IPS-NIHi11 (cell line): ENCODE measurements at regions not wholly inside any gene's neighbourhood (a gene's known extent, or its start where the extent isn't known, plus 50 kb on each side); places are given as distances from the start of the nearest gene placed in this dataset.
"Not testable (repeated sequence)": the region's sequence is repeated elsewhere in the genome, so short reads cannot be mapped to it uniquely, and the experiment has no call there.

Source experiments
- DNase-seq: peaks from one replicate; pipeline ENCODE4 v3.0.0; 2012; ENCODE audit warnings: mixed read lengths, low spot score

DNA sequence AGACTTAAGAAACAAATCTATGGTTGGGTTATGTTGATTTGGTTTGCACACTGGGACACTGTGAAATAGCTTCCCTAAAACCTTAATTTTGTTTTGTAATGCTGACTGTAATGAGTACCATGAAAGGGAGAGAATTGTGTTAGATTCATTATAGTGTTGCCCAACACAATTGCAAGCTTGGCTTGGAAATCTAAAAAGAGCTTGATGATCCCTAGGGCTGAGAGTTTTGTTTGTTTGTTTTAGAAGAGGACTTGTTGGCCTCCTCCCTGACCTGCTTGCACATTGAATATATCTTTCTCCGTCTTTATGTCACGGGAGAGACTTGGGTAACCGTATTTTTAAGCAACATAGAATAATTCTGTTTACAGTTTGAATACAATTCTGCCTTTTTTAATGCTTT is 410.1 kb downstream of the ARL4A start:
- DNase-seq, result no peak

DNA sequence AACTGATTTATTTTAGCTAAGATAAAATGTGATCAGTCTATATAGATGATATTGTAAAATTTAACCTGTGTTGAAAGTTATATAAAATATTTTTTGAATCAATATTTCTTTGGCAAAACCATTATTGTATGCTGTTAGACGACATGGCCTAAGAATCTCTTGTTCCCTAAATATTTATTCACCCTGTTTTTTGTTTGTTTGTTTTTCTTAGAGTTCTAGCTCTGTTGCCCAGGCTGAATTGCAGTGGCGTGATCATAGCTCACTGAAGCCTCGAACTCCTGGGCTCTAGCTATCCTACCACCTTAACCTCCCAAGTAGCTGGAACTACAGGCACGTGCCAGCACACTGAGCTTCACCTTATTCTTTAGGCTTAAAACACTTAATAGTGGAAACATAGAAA is 410.7 kb downstream of the ARL4A start:
- no peak for DNase-seq

DNA sequence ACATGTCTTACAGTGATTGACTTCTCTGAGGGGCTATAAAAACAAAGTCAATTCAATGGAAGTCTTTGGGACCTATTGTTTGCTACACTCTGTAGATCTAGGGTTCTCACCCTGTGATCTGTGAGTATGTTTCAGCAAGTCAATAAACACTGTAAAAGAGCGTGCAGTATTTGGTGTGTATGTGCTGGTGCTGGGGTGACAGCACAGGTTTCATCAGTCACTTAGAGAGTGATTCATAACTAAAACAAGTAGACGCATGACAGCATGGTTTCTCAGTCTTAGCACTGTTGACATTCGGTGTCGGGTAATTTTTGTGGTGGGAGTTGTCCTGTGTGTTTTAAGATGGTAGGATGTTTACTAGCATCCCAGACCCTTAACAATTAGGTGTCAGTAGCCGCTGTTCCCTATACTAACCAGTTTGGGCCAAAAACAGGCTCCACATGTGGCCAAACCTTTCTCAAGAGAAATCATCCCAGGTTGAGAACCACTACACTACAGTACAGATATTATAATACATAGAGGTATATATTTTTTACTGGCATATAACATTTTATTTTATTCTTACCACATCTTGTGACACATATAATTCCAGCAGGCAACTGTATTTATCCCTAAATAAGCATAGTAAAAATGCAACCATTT is 411.8 kb downstream of the ARL4A start:
- no peak for DNase-seq

DNA sequence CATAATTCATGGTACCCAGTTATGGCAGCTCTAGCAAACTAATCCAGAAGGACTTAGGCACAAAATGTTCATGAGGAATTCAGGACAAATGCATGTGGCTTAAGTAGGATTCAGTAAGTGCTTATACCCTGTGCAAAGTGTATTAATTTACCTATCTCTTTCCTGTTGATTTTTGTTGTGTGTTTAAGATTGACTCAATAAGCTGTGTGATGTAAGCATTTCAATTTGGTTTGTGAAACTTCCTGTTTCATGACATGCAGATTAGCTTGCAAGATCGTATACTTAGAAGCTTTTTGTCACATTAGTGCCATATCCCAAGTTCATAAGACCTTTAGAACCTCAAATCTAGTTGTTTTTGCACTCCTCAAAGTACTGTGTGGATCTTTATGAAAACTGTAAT is 416.7 kb downstream of the ARL4A start:
- DNase-seq, result no peak

- DNase-seq, result no peak
These were observed 417.8 kb downstream of the ARL4A start for GRCh38 chr7:13105209-13105608.

DNA sequence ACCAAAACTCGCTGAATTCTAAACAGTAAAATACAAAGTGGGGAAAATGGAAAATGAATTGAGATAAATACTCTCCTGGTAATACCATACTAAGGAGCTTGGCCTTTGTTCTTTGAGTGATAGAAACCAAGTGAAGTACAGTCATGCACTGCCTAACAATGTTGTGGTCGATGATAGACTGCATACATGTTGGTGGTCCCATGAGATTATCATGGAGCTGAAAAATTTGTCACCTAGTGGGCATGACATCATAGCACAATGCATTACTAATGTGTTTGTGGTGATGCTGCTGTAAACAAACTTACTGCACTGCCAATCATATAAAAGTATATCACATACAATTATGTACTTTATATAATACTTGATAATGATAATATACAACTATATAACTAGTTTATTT is 419.1 kb downstream of the ARL4A start:
- DNase-seq, result no peak

DNA sequence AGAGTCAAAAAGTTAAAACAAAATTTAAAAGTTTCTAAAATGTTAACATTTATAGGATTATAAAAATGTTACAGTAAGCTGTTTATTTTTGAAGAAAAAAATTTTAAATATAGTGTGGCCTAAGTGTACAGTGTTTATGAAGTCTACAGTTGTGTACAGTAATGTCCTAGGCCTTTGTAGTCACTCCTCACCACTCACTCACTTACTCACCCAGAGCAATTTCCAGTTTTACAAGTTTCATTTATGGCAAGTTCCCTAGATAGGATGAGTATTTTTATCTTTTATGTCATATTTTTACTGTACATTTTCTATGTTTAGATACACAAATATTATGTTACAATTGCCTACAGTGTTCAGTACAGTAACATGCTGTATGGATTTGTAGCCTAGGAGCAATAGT is 419.9 kb downstream of the ARL4A start:
- DNase-seq, result no peak

- DNase-seq, result no peak
These were observed 420.6 kb downstream of the ARL4A start for GRCh38 chr7:13108061-13108460.

DNA sequence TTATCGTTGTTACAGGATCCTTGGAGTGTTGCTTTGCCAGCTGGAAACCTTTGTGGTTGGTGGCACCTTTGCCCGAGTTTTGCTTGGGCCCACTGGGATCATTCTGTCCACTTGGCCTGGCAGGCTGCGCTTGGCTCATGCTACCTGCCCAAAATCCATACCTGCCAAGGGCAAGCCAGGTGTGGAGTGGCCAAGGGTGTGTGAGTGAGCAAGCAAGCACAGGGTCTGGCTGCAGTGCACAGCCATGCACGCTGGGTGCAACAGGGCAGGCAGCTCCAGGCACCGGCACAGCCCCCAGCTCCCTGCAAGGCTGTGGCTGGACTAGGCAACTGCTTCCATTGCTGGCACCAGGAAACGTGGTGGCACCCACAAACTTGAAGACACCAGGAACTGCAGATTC is 421.8 kb downstream of the ARL4A start:
- no peak for DNase-seq

DNA sequence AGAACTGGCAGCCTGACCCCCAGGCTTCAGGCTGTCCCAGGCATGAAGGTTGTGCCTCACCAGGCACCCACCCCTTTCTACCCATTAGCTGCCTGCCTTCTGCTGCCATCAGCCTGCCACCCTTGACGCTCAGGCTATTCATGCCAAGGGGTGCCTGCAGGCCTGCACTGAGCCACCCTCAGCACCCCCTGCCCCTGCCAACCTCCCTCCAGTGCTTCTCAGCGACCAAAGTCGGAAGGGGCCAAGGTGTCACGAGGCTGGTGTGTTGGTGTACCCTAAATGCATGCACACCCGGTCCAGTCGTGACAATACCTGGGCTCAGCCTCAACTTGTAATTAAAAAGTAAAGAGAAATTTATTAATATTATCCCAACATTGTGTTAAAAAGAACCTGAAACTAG is 422.7 kb downstream of the ARL4A start:
- no peak for DNase-seq

- DNase-seq, result no peak
These were observed 423.8 kb downstream of the ARL4A start for GRCh38 chr7:13111230-13111629.

GRCh38 chr7:13114240-13114639 is 426.8 kb downstream of the ARL4A start:
- not testable (repeated sequence) for DNase-seq

DNA sequence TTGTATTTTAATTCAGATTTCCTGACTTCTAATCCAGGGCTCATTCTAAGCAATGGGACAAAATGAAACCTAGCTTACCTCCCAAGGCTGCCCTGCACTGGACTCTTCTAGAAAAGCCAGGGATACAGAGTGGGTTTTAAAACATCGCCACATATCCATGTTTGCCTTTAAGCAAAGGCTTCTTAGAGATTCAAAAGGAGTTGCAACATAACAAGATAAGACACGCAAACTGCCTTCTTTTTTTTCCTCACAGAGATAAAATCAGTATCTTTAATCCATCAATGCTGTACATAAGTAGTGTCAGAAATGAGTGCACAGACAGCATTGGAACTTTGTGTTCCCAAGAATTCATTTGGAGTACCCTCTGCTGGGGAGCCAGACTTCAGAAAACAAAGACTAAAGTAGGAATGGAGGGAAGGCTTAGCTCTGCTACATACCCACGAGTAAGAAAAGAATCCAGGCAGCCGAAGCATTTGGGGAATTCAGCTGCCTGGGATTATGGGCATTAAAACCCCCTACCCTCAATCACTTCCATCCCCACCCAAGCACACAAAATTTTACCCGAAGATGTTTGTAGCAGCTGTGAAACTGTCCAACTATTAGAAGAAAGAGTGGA is 427.8 kb downstream of the ARL4A start:
- DNase-seq, result peak; percentile 26

DNA sequence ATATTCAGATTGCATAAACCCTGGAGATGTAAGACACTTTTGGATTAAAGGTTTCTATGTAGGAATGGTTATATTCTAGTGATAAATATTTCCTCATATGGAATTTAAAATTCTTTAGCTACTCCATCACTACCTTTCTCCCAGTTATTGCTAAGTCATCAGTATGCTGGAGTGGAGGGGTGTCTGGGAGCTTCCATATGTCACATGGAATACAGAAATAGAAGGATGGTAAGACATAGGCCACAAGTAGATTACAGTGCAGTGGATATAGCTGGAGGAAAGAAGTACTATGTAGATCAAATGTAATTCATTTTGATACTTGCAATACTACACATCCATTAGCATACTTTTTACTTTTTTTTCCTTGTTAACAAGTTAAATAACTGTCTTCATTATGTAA is 428.4 kb downstream of the ARL4A start:
- no peak for DNase-seq

DNA sequence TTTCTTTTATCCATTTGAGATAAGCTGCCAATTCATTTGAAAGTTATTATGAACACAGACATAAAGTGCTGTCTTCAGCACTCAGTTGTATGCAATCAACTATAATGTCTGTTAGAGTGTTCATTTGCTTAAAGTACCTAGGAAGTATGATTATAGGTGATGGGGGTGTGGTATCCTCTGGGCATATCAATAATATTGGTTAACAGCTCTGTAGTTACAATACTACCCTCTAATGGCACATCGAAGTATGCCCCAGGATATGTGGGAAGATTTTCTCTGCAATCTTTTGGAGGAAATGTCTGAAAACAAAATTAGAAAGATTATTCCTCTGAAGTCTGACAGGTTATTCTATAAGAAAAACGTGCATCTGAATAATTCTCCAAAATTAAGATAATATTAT is 429.7 kb downstream of the ARL4A start:
- peak; percentile 24 for DNase-seq

GRCh38 chr7:13117592-13117991 is 430.2 kb downstream of the ARL4A start:
- DNase-seq, result no peak

DNA sequence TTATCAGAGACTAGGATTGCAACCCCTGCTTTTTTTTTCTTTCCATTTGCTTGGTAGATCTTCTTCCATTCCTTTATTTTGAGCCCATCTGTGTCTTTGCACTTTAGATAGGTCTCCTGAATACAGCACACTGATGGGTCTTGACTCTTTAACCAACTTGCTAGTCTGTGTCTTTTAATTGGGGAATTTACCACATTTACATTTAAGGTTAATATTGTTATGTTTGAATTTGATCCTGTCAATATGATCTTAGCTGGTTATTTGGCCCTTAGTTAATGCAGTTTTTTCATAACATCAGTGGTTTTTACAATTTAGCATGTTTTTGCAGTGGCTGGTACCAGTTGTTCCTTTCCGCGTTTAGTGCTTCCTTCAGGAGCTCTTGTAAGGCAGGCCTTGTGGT is 437.2 kb downstream of the ARL4A start:
- DNase-seq, result not testable (repeated sequence)

DNA sequence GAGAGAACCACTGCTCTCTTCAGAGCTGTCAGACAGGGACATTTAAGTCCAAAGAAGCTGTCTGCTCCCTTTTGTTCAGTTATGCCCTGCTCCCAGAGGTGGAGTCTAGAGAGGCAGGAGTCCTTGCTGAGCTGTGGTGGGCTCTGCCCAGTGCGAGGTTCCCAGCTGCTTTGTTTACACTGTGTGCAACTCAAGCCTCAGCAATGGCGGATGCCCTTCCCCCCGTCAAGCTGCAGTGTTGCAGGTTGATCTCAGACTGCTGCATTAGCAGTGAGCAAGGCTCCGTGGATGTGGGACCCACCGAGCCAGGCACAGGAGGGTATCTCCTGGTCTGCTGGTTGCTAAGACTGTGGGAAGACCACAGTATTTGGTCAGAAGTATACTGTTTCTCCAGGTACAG is 438.9 kb downstream of the ARL4A start:
- DNase-seq, result no peak

DNA sequence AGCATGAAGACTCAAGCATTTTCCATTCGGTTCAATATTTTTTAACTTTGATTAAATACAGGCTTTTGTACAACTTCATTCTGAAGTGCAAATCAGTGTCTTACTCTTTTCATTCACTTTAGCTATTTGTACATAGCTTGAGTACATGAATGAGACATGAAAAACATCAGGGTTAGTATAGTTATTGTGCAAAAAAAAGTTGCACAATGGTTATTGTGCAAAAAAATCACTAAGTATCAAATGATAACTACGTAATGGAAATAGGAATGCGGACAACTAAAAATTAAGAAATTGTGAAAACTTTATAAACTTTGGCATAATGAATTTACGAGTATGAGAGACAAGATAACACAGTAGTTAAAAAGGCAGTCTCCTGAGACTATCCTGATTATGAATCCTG is 442.9 kb downstream of the ARL4A start:
- DNase-seq, result no peak

DNA sequence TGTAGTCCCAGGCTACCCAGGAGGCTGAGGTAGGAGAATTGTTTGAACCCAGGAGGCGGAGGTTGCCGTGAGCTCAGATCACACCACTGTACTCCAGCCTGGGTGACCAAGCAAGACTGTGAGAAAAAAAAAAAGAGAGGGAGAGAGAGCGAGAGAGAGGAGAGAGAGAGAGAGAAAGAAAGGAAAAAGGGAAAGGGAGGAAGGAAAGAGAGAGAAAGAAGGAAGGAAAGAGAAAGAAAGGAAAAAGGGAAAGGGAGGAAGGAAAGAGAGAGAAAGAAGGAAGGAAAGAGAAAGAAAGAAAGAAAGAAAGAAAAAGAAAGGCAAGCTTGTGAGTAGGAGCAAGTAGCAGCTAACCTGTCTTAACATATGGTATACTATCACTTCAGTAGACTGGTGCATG is 443.5 kb downstream of the ARL4A start:
- not testable (repeated sequence) for DNase-seq

DNA sequence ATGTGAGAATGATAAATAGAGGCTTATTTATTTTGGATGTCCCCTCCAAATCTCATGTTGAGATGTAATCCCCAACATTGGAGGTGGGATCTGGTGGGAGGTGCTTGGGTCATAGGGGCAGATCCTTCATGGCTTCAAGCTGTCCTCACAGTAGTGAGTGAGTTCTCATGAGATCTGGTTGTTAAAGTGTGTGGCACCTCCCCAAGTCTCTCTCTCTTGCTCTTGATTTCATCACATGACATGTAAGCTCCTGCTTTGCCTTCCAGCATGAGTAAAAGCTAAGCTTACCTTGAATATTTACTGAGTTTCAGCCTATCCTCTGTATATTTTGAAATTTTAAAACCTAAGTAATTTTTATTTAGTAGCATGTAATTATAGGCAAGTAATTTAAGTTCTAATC is 444.9 kb downstream of the ARL4A start:
- DNase-seq, result no peak

DNA sequence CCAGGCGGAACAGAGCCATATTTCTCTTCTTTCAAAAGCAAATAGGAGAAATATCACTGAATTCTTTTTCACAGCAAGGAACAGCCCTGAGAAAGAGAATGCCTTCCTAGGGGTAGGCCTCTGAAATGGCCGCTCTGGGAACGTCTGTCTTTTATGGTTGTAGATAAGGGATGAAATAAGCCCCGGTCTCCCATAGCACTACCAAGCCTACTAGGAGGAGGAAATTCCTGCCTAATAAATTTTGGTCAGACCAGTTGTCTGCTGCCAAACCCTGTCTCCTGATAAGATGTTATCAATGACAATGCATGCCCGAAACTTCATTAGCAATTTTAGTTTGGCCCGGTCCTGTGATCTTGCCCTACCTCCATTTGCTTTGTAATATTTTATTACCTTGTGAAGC is 448.9 kb downstream of the ARL4A start:
- DNase-seq, result not testable (repeated sequence)

GRCh38 chr7:13139436-13139835 is 452.0 kb downstream of the ARL4A start:
- no peak for DNase-seq

GRCh38 chr7:13144673-13145072 is 457.2 kb downstream of the ARL4A start:
- no peak for DNase-seq
